Cardiac fibroblast (primary cell): ENCODE measurements at regions not wholly inside any gene's neighbourhood (a gene's known extent, or its start where the extent isn't known, plus 50 kb on each side); places are given as distances from the start of the nearest gene placed in this dataset.

ENCODE experiments used
- DNase-seq, 2 donors: peaks; one replicate each; pipeline versions ENCODE4 v3.0.0 to v3.0.0-alpha.2; 2010; ENCODE audit warnings: low read depth in 2 of 2
- H3K4me3 ChIP-seq, 2 donors: replicated peaks in 1 of 2; 1 replicate in 1 of 2; 2 replicates in 1 of 2; pipeline ENCODE4 v1.5.1; 2011; ENCODE audit warnings: low read depth in 2 of 2, low read length in 2 of 2, mild to moderate bottlenecking in 2 of 2, moderate library complexity in 1 of 2
- CTCF ChIP-seq: IDR thresholded peaks from one replicate; pipeline ENCODE4 v1.5.1; 2011; ENCODE audit warnings: low read depth, mild to moderate bottlenecking, low read length, inconsistent platforms

- DNase-seq: no peak
- no peak overlapping the region for H3K4me3 ChIP-seq
- TF ChIP-seq CTCF: no peak
These were observed 112.8 kb upstream of the ADAMTS5 start for GRCh38 chr21:27079636-27080240.

- DNase-seq: no peak
- TF ChIP-seq CTCF: no peak
These were observed 112.0 kb upstream of the ADAMTS5 start for GRCh38 chr21:27078915-27079314.

GRCh38 chr21:27077501-27077900 is 110.6 kb upstream of the ADAMTS5 start:
- TF ChIP-seq CTCF: no peak
- H3K4me3 ChIP-seq: no peak overlapping the region
- no peak for DNase-seq

More at GRCh38 chr21:27078915-27079314, 112.0 kb upstream of the ADAMTS5 start:
- no peak overlapping the region for H3K4me3 ChIP-seq

GRCh38 chr21:27076025-27076424 is 109.1 kb upstream of the ADAMTS5 start:
- TF ChIP-seq CTCF: no peak
- DNase-seq: no peak
- no peak overlapping the region for H3K4me3 ChIP-seq

GRCh38 chr21:27070861-27071670 is 104.2 kb upstream of the ADAMTS5 start:
- no peak for TF ChIP-seq CTCF
- DNase-seq: no peak
- no peak overlapping the region for H3K4me3 ChIP-seq

- H3K4me3 ChIP-seq: no peak overlapping the region
- no peak for TF ChIP-seq CTCF
- no peak for DNase-seq
These were observed 101.9 kb upstream of the ADAMTS5 start for GRCh38 chr21:27068811-27069210.
